ENCODE measurements at regions not wholly inside any gene's neighbourhood (a gene's known extent, or its start where the extent isn't known, plus 50 kb on each side); places are given as distances from the start of the nearest gene placed in this dataset.

GRCh38 chr16:10322723-10323527 is 62.9 kb upstream of the ATF7IP2 start:
- Histone ChIP-seq H2AFZ (ENCODE audit: low read depth, low read length) (no peak overlapping the region), H3K4me2 (ENCODE audit: insufficient read depth, low read length) (no peak overlapping the region), H3K4me3 (replicated peaks in 1 of 3; ENCODE audit: insufficient read depth in 1 of 3, low read depth in 1 of 3, low read length in 3 of 3) (no peak overlapping the region), H3K9me1 (replicated peaks; ENCODE audit: control insufficient read depth, extremely low read depth, insufficient read depth, low read length) (no peaks in the 10 kb centered on the region), H3K4me1 (ENCODE audit: control insufficient read depth, extremely low read depth, insufficient read depth, low read length) (no peaks in the 10 kb centered on the region), H3K27me3 (ENCODE audit: control insufficient read depth in 2 of 2, insufficient read depth in 2 of 2, low read length in 2 of 2) (no peaks in the 10 kb centered on the region), H3K79me2 (ENCODE audit: control insufficient read depth, insufficient read depth, low read length) (no peaks in the 10 kb centered on the region), H3K36me3 (ENCODE audit: control insufficient read depth in 2 of 2, extremely low read depth in 1 of 2, insufficient read depth in 2 of 2, low read length in 2 of 2) (no peaks in the 10 kb centered on the region), H4K20me1 (replicated peaks; ENCODE audit: control insufficient read depth, extremely low read depth, insufficient read depth, low read length) (no peaks in the 10 kb centered on the region), H3K9me3 (replicated peaks; ENCODE audit: control insufficient read depth, insufficient read depth, low read length) (no peaks in the 10 kb centered on the region), H3K27ac (ENCODE audit: insufficient read depth, low read depth, low read length) (no peak overlapping the region), H3K9ac (replicated peaks; ENCODE audit: extremely low read depth, insufficient read depth, low read length) (no peak overlapping the region)
- TF ChIP-seq GATA2 (IDR thresholded peaks at IDR 0.05; ENCODE audit: insufficient read depth, insufficient read length, low read depth, low read length) (no peak), POLR2A (IDR thresholded peaks at IDR 0.05; ENCODE audit: low read depth, low read length) (no peak), CTCF (IDR thresholded peaks at IDR 0.05; ENCODE audit: extremely low read depth in 1 of 2, insufficient read depth in 1 of 2, low read depth in 1 of 2, low read length in 2 of 2) (no peak), FOS (IDR thresholded peaks at IDR 0.05; ENCODE audit: borderline replicate concordance, insufficient read depth, low read length) (no peak), MYC (IDR thresholded peaks at IDR 0.05; ENCODE audit: low read depth, low read length) (no peak), EZH2 (IDR thresholded peaks at IDR 0.05; ENCODE audit: borderline replicate concordance, low read depth, low read length, severe bottlenecking) (no peak), JUN (IDR thresholded peaks at IDR 0.05; ENCODE audit: borderline replicate concordance, insufficient read depth, insufficient read length, low read depth) (no peak), MAX (IDR thresholded peaks at IDR 0.05; ENCODE audit: insufficient read depth, insufficient read length) (no peak), POLR2AphosphoS5 (IDR thresholded peaks at IDR 0.05; ENCODE audit: insufficient read depth, low read depth, low read length) (no peak)
- DNase-seq (ENCODE audit: low read depth, low spot score) (no peak), FAIRE-seq (no peak)
- ChIA-PET CTCF (interaction anchor here (1.0 to 1.8 kb wide), 2 partner anchors 8 to 46 kb away, joined by 3 read pairs; no protein-coding TSS in a partner anchor), POLR2A (no interaction called here)
- no TSS peak for BruUV-seq (replicated peaks)
- intact Hi-C loops (cut with micrococcal nuclease): no loop called here
- dilution Hi-C loops (cut with MboI; ENCODE audit: extremely low pct_ligation_motif_present, low sequenced_read_pairs): no loop called here
